Neuron (in vitro differentiated cells): ENCODE measurements at regions not wholly inside any gene's neighbourhood (a gene's known extent, or its start where the extent isn't known, plus 50 kb on each side); places are given as distances from the start of the nearest gene placed in this dataset.

Experiments used
- H2AFZ ChIP-seq: one replicate; pipeline ENCODE4 v1.6.1; 2013; ENCODE audit warnings: low read depth, mild to moderate bottlenecking, inconsistent platforms, low read length, moderate library complexity
- H3K27me3 ChIP-seq: one replicate; pipeline ENCODE4 v1.6.1; 2013; ENCODE audit warnings: low read length; ENCODE audit not compliant: insufficient read depth
- H3K36me3 ChIP-seq: one replicate; pipeline ENCODE4 v1.6.1; 2013; ENCODE audit warnings: low read length; ENCODE audit not compliant: insufficient read depth
- H3K4me1 ChIP-seq: one replicate; pipeline ENCODE4 v1.6.1; 2013; ENCODE audit warnings: low read length; ENCODE audit not compliant: insufficient read depth
- H3K4me3 ChIP-seq: 2 replicates; pipeline ENCODE4 v1.5.1; 2013; ENCODE audit warnings: mild to moderate bottlenecking, low read length, moderate library complexity
- H3K9me3 ChIP-seq: one replicate; pipeline ENCODE4 v1.6.1; 2013; ENCODE audit warnings: low read length

DNA sequence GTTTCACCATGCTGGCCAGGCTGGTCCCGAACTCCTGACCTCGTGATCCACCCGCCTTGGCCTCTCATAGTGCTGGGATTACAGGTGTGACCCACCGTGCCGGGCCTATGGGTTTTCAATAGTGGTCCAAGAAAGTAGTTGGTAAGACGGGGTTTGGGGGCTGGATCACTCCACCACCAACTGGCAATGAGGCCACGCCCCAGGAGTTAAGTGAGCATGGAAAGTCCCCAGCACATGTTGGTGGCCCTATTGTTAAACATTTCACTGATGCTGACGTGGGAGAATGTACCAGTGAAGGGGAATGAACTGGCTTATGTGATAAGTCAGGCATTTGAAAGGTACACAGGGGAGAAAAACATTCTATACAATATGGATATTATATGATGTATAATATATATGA is 80.4 kb downstream of the CHRD start:
- Histone ChIP-seq H3K4me3 (no peak overlapping the region), H2AFZ (no peak overlapping the region), H3K9me3 (no peaks in the 10 kb centered on the region), H3K36me3 (no peaks in the 10 kb centered on the region), H3K27me3 (no peaks in the 10 kb centered on the region), H3K4me1 (no peaks in the 10 kb centered on the region)

- Histone ChIP-seq H3K27me3 (no peaks in the 10 kb centered on the region), H2AFZ (no peak overlapping the region), H3K9me3 (no peaks in the 10 kb centered on the region), H3K4me1 (peaks cover 3% of the 10 kb centered on the region), H3K4me3 (no peak overlapping the region), H3K36me3 (no peaks in the 10 kb centered on the region)
Observed at GRCh38 chr3:184461219-184461618, 81.4 kb downstream of the CHRD start.

DNA sequence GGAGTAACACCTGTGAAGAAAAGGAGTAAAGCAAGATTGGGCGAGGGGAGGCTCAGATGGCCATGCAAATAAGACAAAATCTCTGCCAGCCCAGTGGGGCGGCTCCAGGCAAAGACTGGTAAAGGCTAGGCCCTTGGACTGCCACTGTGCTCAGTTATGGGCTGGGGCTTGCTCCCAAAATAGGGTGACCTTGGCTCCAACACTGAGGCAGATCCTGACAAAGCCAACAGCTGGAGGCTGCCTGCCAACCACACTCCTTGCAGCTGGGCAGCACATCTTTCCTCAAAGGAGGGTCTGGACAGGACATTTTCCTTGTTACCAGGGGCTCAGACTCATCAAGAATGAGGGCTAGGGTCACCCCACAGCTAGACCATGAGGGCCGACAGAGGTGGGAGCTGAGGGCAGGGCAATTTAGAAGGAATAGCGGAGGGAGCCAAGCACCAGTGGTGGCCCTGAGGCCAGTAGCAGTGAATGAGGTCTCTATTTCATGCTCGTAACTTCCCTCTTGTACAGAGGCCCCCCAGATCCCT is 86.1 kb downstream of the CHRD start:
- H3K4me3 ChIP-seq = no peak overlapping the region
- H3K27me3 ChIP-seq = no peaks in the 10 kb centered on the region
- H2AFZ ChIP-seq = no peak overlapping the region
- peaks cover 6% of the 10 kb centered on the region for H3K4me1 ChIP-seq
- H3K36me3 ChIP-seq = no peaks in the 10 kb centered on the region
- no peaks in the 10 kb centered on the region for H3K9me3 ChIP-seq

DNA sequence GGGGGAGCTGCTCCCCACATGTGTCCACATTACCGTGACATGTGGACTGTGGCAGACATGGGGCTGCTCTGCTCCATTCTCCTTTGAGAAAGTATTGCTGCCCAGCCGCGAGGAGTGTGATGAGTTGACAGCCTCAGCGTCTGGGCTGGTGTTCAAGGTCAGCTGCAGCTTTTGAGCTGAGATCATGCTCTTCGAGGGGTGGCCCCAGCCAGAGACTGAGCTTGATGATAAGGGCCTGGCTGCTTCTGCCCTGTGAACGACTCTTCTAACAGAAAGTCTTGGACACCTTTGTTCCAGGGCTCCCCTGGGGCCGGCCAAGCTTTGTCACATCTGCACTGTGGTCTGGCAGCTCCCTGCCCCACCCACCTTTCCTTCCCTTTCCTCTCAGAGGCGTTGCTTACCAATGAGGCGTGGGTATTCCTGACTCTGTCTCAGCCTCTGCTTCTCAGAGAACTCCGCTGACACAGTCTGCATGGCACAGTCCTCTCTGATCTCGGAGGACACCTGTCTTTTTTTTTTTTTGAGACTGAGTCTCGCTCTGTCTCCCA is 86.6 kb downstream of the CHRD start:
- no peaks in the 10 kb centered on the region for H3K27me3 ChIP-seq
- H3K9me3 ChIP-seq = no peaks in the 10 kb centered on the region
- no peaks in the 10 kb centered on the region for H3K36me3 ChIP-seq
- no peak overlapping the region for H3K4me3 ChIP-seq
- H2AFZ ChIP-seq = no peak overlapping the region
- peaks cover 6% of the 10 kb centered on the region for H3K4me1 ChIP-seq

DNA sequence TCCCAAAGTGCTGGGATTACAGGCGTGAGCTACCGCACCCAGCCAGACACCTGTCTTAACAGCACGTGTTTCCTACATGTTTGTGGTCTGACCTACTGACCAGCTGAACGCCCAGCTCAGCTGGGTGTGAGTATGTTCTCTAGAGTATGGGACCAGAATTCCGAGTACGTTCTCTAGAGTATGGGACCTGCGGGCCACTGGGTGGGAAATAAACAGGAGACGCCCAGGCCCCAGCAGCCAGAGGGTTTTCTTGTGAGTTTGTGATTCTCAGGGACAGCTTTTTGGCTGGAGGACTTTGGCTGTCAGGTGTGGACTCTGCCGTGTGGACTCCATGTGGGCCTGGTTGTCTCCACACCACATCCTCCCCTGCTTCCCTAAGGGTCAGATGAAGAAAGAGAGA is 87.3 kb downstream of the CHRD start:
- Histone ChIP-seq H3K9me3 (no peaks in the 10 kb centered on the region), H3K36me3 (no peaks in the 10 kb centered on the region), H3K4me1 (peaks cover 6% of the 10 kb centered on the region), H2AFZ (no peak overlapping the region), H3K4me3 (no peak overlapping the region), H3K27me3 (no peaks in the 10 kb centered on the region)

GRCh38 chr3:184470551-184470950 is 90.7 kb downstream of the CHRD start:
- no peak overlapping the region for H3K4me3 ChIP-seq
- H3K27me3 ChIP-seq = peaks cover 5% of the 10 kb centered on the region
- peaks cover under 1% of the 10 kb centered on the region for H3K9me3 ChIP-seq

GRCh38 chr3:184471439-184471838 is 90.1 kb upstream of the EPHB3 start:
- peaks cover 5% of the 10 kb centered on the region for H3K27me3 ChIP-seq
- H3K9me3 ChIP-seq = peaks cover 2% of the 10 kb centered on the region
- no peaks in the 10 kb centered on the region for H3K4me1 ChIP-seq
- H2AFZ ChIP-seq = no peak overlapping the region
- H3K4me3 ChIP-seq = no peak overlapping the region
- H3K36me3 ChIP-seq = no peaks in the 10 kb centered on the region

More at GRCh38 chr3:184470551-184470950, 90.7 kb downstream of the CHRD start:
- Histone ChIP-seq H3K36me3 (no peaks in the 10 kb centered on the region), H2AFZ (no peak overlapping the region), H3K4me1 (peaks cover 6% of the 10 kb centered on the region)

DNA sequence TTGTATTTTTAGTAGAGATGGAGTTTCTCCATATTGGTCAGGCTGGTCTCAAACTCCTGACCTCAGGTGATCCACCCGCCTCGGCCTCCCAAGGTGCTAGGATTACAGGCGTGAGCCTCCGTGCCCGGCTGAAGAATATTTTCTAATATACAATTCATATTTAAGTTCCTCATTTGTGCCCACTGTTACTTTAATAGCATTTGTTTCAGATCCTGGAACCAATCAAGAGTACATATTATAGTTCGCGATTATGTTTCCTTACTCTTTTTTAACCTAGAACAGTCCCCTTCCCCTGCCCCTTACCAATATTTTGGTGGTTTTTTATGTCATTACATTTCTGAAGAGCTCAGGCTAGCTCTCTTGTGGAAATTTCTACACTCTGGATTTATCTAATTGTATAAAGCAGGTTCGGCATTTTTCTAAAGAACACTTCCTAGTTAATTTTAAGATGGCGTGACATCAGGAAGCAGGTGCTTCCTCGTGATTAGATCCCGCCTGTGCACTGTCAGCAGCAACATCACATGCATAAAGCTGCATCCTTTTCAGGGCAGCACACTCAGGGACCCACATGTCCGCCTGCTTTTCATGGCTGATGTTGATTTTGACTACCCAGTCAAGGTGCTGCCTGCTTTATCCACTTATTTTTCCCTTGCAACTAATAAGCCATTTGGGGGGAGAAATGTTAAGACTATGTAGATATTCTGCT is 88.7 kb upstream of the EPHB3 start:
- no peak overlapping the region for H3K4me3 ChIP-seq
- peaks cover 5% of the 10 kb centered on the region for H3K27me3 ChIP-seq
- H2AFZ ChIP-seq = no peak overlapping the region
- no peaks in the 10 kb centered on the region for H3K4me1 ChIP-seq
- peaks cover 2% of the 10 kb centered on the region for H3K9me3 ChIP-seq
- no peaks in the 10 kb centered on the region for H3K36me3 ChIP-seq

- peaks cover 5% of the 10 kb centered on the region for H3K4me1 ChIP-seq
- peaks cover 5% of the 10 kb centered on the region for H3K27me3 ChIP-seq
- no peak overlapping the region for H2AFZ ChIP-seq
- peaks cover 2% of the 10 kb centered on the region for H3K9me3 ChIP-seq
- no peaks in the 10 kb centered on the region for H3K36me3 ChIP-seq
- H3K4me3 ChIP-seq = no peak overlapping the region
Observed at GRCh38 chr3:184474897-184475296, 86.7 kb upstream of the EPHB3 start.

DNA sequence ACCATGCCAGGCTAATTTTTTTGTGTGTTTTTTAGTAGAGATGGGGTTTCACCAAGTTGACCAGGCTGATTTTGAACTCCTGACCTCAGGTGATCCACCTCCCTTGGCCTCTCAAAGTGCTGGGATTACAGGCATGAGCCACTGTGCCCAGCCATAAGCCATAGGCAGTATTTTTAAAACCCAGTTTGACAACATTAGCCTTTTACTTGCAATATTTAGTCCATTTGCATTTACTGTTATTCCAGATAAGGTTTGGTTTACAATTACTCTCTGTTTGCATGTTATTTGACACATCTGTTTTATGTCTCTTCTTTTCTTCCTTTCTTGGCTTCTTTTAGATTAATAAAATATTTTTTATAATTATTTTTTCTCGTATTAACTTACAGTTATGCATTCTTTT is 83.6 kb upstream of the EPHB3 start:
- peaks cover 6% of the 10 kb centered on the region for H3K4me1 ChIP-seq
- H3K4me3 ChIP-seq = no peak overlapping the region
- H3K9me3 ChIP-seq = peaks cover 2% of the 10 kb centered on the region
- peaks cover 10% of the 10 kb centered on the region for H3K27me3 ChIP-seq
- H2AFZ ChIP-seq = no peak overlapping the region
- no peaks in the 10 kb centered on the region for H3K36me3 ChIP-seq

- H3K27me3 ChIP-seq = peaks cover 10% of the 10 kb centered on the region
- peaks cover 2% of the 10 kb centered on the region for H3K9me3 ChIP-seq
- H3K36me3 ChIP-seq = no peaks in the 10 kb centered on the region
- H3K4me3 ChIP-seq = no peak overlapping the region
- no peak overlapping the region for H2AFZ ChIP-seq
- peaks cover 6% of the 10 kb centered on the region for H3K4me1 ChIP-seq
Observed at GRCh38 chr3:184479426-184480126, 82.0 kb upstream of the EPHB3 start.

DNA sequence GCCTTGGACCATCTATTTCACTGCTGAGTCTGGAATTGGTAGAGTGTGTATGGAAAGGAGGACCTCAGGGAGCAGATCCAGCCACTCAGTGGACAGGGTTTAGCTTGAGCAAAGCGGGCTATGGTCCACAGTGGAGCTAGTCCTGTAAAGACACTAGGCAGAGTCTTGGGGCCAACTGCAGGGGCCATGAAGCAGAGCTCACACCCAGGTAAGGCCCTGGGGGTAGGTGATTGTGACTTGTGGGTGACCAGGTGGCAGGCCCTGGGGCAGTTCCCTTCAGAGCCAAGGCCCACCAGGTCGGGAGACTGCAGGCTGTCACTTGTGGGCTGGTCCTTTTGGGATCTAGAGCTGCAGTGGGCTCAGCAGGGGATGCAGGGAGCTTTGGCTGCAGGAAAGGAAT is 80.8 kb upstream of the EPHB3 start:
- H2AFZ ChIP-seq = no peak overlapping the region
- H3K36me3 ChIP-seq = no peaks in the 10 kb centered on the region
- peaks cover 6% of the 10 kb centered on the region for H3K4me1 ChIP-seq
- H3K9me3 ChIP-seq = no peaks in the 10 kb centered on the region
- peaks cover 5% of the 10 kb centered on the region for H3K27me3 ChIP-seq
- no peak overlapping the region for H3K4me3 ChIP-seq

- no peaks in the 10 kb centered on the region for H3K36me3 ChIP-seq
- H2AFZ ChIP-seq = no peak overlapping the region
- no peaks in the 10 kb centered on the region for H3K9me3 ChIP-seq
- H3K4me1 ChIP-seq = peaks cover 6% of the 10 kb centered on the region
- H3K27me3 ChIP-seq = peaks cover 5% of the 10 kb centered on the region
- H3K4me3 ChIP-seq = no peak overlapping the region
Observed at GRCh38 chr3:184481984-184482671, 79.5 kb upstream of the EPHB3 start.
